ENCODE measurements at regions not wholly inside any gene's neighbourhood (a gene's known extent, or its start where the extent isn't known, plus 50 kb on each side); places are given as distances from the start of the nearest gene placed in this dataset.

- no peak for TF ChIP-seq CTCF (conservative IDR thresholded peaks at IDR 0.05)
- no peak for TF ChIP-seq ZFX (IDR thresholded peaks at IDR 0.05)
These were observed 87.5 kb upstream of the C1QTNF7 start for GRCh38 chr4:15340332-15340731.

Data from C4-2B (cell line).